HEK293T (cell line): ENCODE measurements at regions not wholly inside any gene's neighbourhood (a gene's known extent, or its start where the extent isn't known, plus 50 kb on each side); places are given as distances from the start of the nearest gene placed in this dataset.
"Not testable (repeated sequence)": the region's sequence is repeated elsewhere in the genome, so short reads cannot be mapped to it uniquely, and the experiment has no call there.

Experiments used
- CTCF ChIA-PET: fragments of 350-600 bp; formaldehyde crosslinking; extraction: SDS; loops from one replicate; lab custom pipeline; 2021; ENCODE audit warnings: antibody characterized with exemption, inconsistent platforms; lab: Yijun Ruan, JAX
- POLR2A ChIA-PET: fragments of 350-600 bp; formaldehyde crosslinking; extraction: SDS; loops from one replicate; lab custom pipeline; 2020; ENCODE audit warnings: antibody characterized with exemption, inconsistent platforms; lab: Yijun Ruan, JAX
- DNase-seq: peaks from one replicate; pipeline ENCODE4 v3.0.0; 2012; ENCODE audit warnings: mixed read lengths; ENCODE audit errors: extremely low spot score
- ARNT ChIP-seq: fragments of 450-650 bp; IDR thresholded peaks from 2 replicates; pipeline ENCODE4 v1.6.1; 2017; ENCODE audit warnings: mild to moderate bottlenecking
- BHLHE40 ChIP-seq: fragments of 450-650 bp; IDR thresholded peaks from 2 replicates; pipeline ENCODE4 v1.6.1; 2016; ENCODE audit warnings: mild to moderate bottlenecking, moderate library complexity, borderline replicate concordance
- CTBP1 ChIP-seq: fragments of 450-650 bp; IDR thresholded peaks from 2 replicates; pipeline ENCODE4 v1.6.1; 2016; ENCODE audit warnings: borderline replicate concordance
- ELF4 ChIP-seq: fragments of 450-650 bp; IDR thresholded peaks from 2 replicates; pipeline ENCODE4 v1.6.1; 2017; ENCODE audit warnings: antibody characterized with exemption
- FOXA1 ChIP-seq: fragments of 450-650 bp; IDR thresholded peaks from 2 replicates; pipeline ENCODE4 v1.6.1; 2016; ENCODE audit warnings: mild to moderate bottlenecking
- FOXK2 ChIP-seq: fragments of 450-650 bp; IDR thresholded peaks from 2 replicates; pipeline ENCODE4 v1.6.1; 2016; ENCODE audit warnings: mild to moderate bottlenecking
- FOXM1 ChIP-seq: fragments of 450-650 bp; IDR thresholded peaks from 2 replicates; pipeline ENCODE4 v1.6.1; 2017; ENCODE audit warnings: mild to moderate bottlenecking, borderline replicate concordance
- HDGF ChIP-seq: fragments of 450-650 bp; IDR thresholded peaks from 2 replicates; pipeline ENCODE4 v1.6.1; 2017; ENCODE audit warnings: antibody characterized with exemption, borderline replicate concordance
- L3MBTL2 ChIP-seq: fragments of 450-650 bp; conservative IDR thresholded peaks from 2 replicates; pipeline ENCODE4 v1.6.1; 2016; ENCODE audit warnings: mild to moderate bottlenecking
- LEF1 ChIP-seq: fragments of 450-650 bp; IDR thresholded peaks from 2 replicates; pipeline ENCODE4 v1.6.1; 2017; ENCODE audit warnings: mild to moderate bottlenecking, borderline replicate concordance
- NFRKB ChIP-seq: fragments of 450-650 bp; IDR thresholded peaks from 2 replicates; pipeline ENCODE4 v1.6.1; 2016; ENCODE audit warnings: mild to moderate bottlenecking, moderate library complexity
- PKNOX1 ChIP-seq: fragments of 450-650 bp; IDR thresholded peaks from 2 replicates; pipeline ENCODE4 v1.6.1; 2016
- SP1 ChIP-seq: fragments of 450-650 bp; IDR thresholded peaks from 2 replicates; pipeline ENCODE4 v1.6.1; 2017
- SUZ12 ChIP-seq: fragments of 450-650 bp; IDR thresholded peaks from 2 replicates; pipeline ENCODE4 v1.6.1; 2016; ENCODE audit warnings: mild to moderate bottlenecking
- TARDBP ChIP-seq: fragments of 450-650 bp; IDR thresholded peaks from 2 replicates; pipeline ENCODE4 v1.6.1; 2016
- ZNF384 ChIP-seq: fragments of 450-650 bp; IDR thresholded peaks from 2 replicates; pipeline ENCODE4 v1.6.1; 2016

- ChIA-PET CTCF (interaction anchor here (1.3 kb wide), 1 partner anchor 9 kb away, joined by 3 read pairs; no protein-coding TSS in a partner anchor), POLR2A (no interaction called here)
- no peak for TF ChIP-seq BHLHE40
- no peak for TF ChIP-seq ELF4
- TF ChIP-seq SP1: no peak
- TF ChIP-seq ZNF384: no peak
- TF ChIP-seq HDGF: no peak
- TF ChIP-seq FOXK2: no peak
- TF ChIP-seq FOXA1: no peak
- TF ChIP-seq LEF1: no peak
- TF ChIP-seq TARDBP: no peak
- no peak for DNase-seq
Measured at GRCh38 chr4:181830404-181831035, 412.7 kb upstream of the TENM3 start.

- DNase-seq: no peak
- POLR2A ChIA-PET: no interaction called here
- TF ChIP-seq SP1: no peak
- CTCF ChIA-PET: no interaction called here
Measured at GRCh38 chr4:181834071-181834470, 409.1 kb upstream of the TENM3 start.

- TF ChIP-seq BHLHE40 (no peak), HDGF (no peak), TARDBP (no peak), CTBP1 (no peak), ELF4 (no peak), NFRKB (no peak)
- no peak for DNase-seq
- CTCF ChIA-PET: interaction anchor here (0.7 kb wide), 1 partner anchor 12 kb away, joined by 4 read pairs; no protein-coding TSS in a partner anchor
- POLR2A ChIA-PET: no interaction called here
Measured at GRCh38 chr4:181835348-181835747, 407.9 kb upstream of the TENM3 start.

- TF ChIP-seq FOXM1: no peak
- no peak for TF ChIP-seq HDGF
- TF ChIP-seq ZNF384: no peak
- no peak for TF ChIP-seq TARDBP
- no peak for TF ChIP-seq SUZ12
- TF ChIP-seq BHLHE40: no peak
- TF ChIP-seq LEF1: no peak
- no peak for TF ChIP-seq ELF4
- TF ChIP-seq FOXA1: no peak
- TF ChIP-seq L3MBTL2: no peak
- no peak for TF ChIP-seq NFRKB
- TF ChIP-seq SP1: no peak
- DNase-seq: no peak
- ChIA-PET POLR2A (no interaction called here), CTCF (no interaction called here)
Measured at GRCh38 chr4:181838253-181838652, 404.9 kb upstream of the TENM3 start.

- POLR2A ChIA-PET, DNase-seq, CTCF ChIA-PET: not testable (repeated sequence)
Measured at GRCh38 chr4:181843797-181844196, 399.4 kb upstream of the TENM3 start.

GRCh38 chr4:181845617-181846016 lies 397.6 kb upstream of the TENM3 start:
- ChIA-PET CTCF (no interaction called here), POLR2A (no interaction called here)
- DNase-seq: no peak
- TF ChIP-seq L3MBTL2 (no peak), FOXM1 (no peak), SP1 (no peak), ARNT (no peak), ELF4 (no peak), NFRKB (no peak)

GRCh38 chr4:181846934-181847333 lies 396.3 kb upstream of the TENM3 start:
- TF ChIP-seq HDGF (no peak), FOXM1 (no peak), SP1 (no peak), NFRKB (no peak), PKNOX1 (no peak), LEF1 (no peak), FOXK2 (no peak), L3MBTL2 (no peak), ZNF384 (no peak), BHLHE40 (no peak), TARDBP (no peak), ELF4 (no peak), SUZ12 (no peak), FOXA1 (no peak), ARNT (no peak), CTBP1 (no peak)
- POLR2A ChIA-PET: no interaction called here
- DNase-seq: no peak
- CTCF ChIA-PET: no interaction called here

GRCh38 chr4:181848357-181848756 lies 394.8 kb upstream of the TENM3 start:
- ChIA-PET POLR2A (no interaction called here), CTCF (no interaction called here)
- no peak for DNase-seq
- TF ChIP-seq LEF1 (no peak), PKNOX1 (peak; percentile 22; the same call in 1 of the 2 replicates), CTBP1 (no peak)
